SK-N-SH treated with all-trans-retinoic acid at 6 μM for 48 hours (cell line): ENCODE measurements at regions not wholly inside any gene's neighbourhood (a gene's known extent, or its start where the extent isn't known, plus 50 kb on each side); places are given as distances from the start of the nearest gene placed in this dataset.

Experiments used
- BACH2 ChIP-seq: fragments of 250-450 bp; sonication (Bioruptor Pico); IDR thresholded peaks from 2 replicates; pipeline ENCODE4 v1.9.0; 2021; ENCODE audit warnings: mild to moderate bottlenecking, borderline replicate concordance
- CREB5 ChIP-seq: fragments of 250-450 bp; sonication (Bioruptor Pico); IDR thresholded peaks from 2 replicates; pipeline ENCODE4 v1.5.1; 2020; ENCODE audit warnings: low read depth, mild to moderate bottlenecking, moderate library complexity
- ESRRG ChIP-seq: fragments of 250-450 bp; sonication (Bioruptor Pico); IDR thresholded peaks from 2 replicates; pipeline ENCODE4 v1.6.1; 2021; ENCODE audit warnings: mild to moderate bottlenecking
- PATZ1 ChIP-seq: fragments of 250-450 bp; sonication (Bioruptor Pico); IDR thresholded peaks from 2 replicates; pipeline ENCODE4 v1.8.0; 2020; ENCODE audit warnings: mild to moderate bottlenecking, moderate library complexity, borderline replicate concordance
- POU6F1 ChIP-seq: fragments of 250-450 bp; sonication (Bioruptor Pico); IDR thresholded peaks from 2 replicates; pipeline ENCODE4 v1.8.0; 2021; ENCODE audit warnings: low read depth, mild to moderate bottlenecking, moderate library complexity, borderline replicate concordance
- RARB ChIP-seq: fragments of 250-450 bp; sonication (Bioruptor Pico); IDR thresholded peaks from 2 replicates; pipeline ENCODE4 v1.8.0; 2021; ENCODE audit warnings: mild to moderate bottlenecking, moderate library complexity
- SNAI2 ChIP-seq: fragments of 250-450 bp; sonication (Bioruptor Pico); IDR thresholded peaks from 2 replicates; pipeline ENCODE4 v1.5.0; 2020; ENCODE audit warnings: mild to moderate bottlenecking, moderate library complexity
- ZFP3 ChIP-seq: fragments of 250-450 bp; sonication (Bioruptor Pico); IDR thresholded peaks from 2 replicates; pipeline ENCODE4 v1.5.0; 2020; ENCODE audit warnings: mild to moderate bottlenecking, moderate library complexity
- ZFP30 ChIP-seq: fragments of 450-650 bp; formaldehyde crosslinking; IDR thresholded peaks from 2 replicates; pipeline ENCODE4 v1.5.0; 2022; ENCODE audit warnings: mild to moderate bottlenecking, moderate library complexity
- ZNF565 ChIP-seq: fragments of 450-650 bp; formaldehyde crosslinking; conservative IDR thresholded peaks from 2 replicates; pipeline ENCODE4 v1.5.0; 2020; ENCODE audit warnings: low read depth, mild to moderate bottlenecking, moderate library complexity

GRCh38 chr6:131450861-131451260 lies 122.2 kb upstream of the ARG1 start:
- no peak for TF ChIP-seq ESRRG (CRISPR knock-in tag)
- TF ChIP-seq BACH2 (CRISPR knock-in tag): no peak
- no peak for TF ChIP-seq ZFP30 (CRISPR knock-in tag)
- TF ChIP-seq SNAI2 (CRISPR knock-in tag): no peak
- TF ChIP-seq CREB5 (CRISPR knock-in tag): no peak
- TF ChIP-seq ZNF565 (CRISPR knock-in tag): no peak
- TF ChIP-seq RARB (CRISPR knock-in tag): no peak
- no peak for TF ChIP-seq PATZ1 (CRISPR knock-in tag)
- TF ChIP-seq ZFP3 (CRISPR knock-in tag): no peak
- TF ChIP-seq POU6F1: no peak
